Activated gamma-delta T cell treated with Interleukin-2 at 50 U/mL for 16 hours (primary cell): ENCODE measurements at regions not wholly inside any gene's neighbourhood (a gene's known extent, or its start where the extent isn't known, plus 50 kb on each side); places are given as distances from the start of the nearest gene placed in this dataset.

ENCODE experiments used
- DNase-seq: peaks from one replicate; pipeline ENCODE4 v3.0.0-alpha.2; 2020

GRCh38 chr4:110780538-110780937 lies 157.7 kb upstream of the PITX2 start:
- no peak for DNase-seq

GRCh38 chr4:110781944-110782343 lies 159.1 kb upstream of the PITX2 start:
- no peak for DNase-seq

GRCh38 chr4:110787109-110787508 lies 164.2 kb upstream of the PITX2 start:
- DNase-seq, result no peak

GRCh38 chr4:110787707-110788106 lies 164.8 kb upstream of the PITX2 start:
- no peak for DNase-seq

- no peak for DNase-seq
These were observed 165.4 kb upstream of the PITX2 start for GRCh38 chr4:110788302-110788701.

GRCh38 chr4:110792036-110792435 lies 169.2 kb upstream of the PITX2 start:
- DNase-seq, result no peak

GRCh38 chr4:110793381-110793801 lies 170.5 kb upstream of the PITX2 start:
- DNase-seq, result no peak

- no peak for DNase-seq
These were observed 171.1 kb upstream of the PITX2 start for GRCh38 chr4:110793890-110794554.

- no peak for DNase-seq
These were observed 173.1 kb upstream of the PITX2 start for GRCh38 chr4:110795971-110796370.

- DNase-seq, result no peak
These were observed 174.6 kb upstream of the PITX2 start for GRCh38 chr4:110797486-110797885.

GRCh38 chr4:110798687-110799086 lies 175.8 kb upstream of the PITX2 start:
- DNase-seq, result no peak

- no peak for DNase-seq
These were observed 176.3 kb upstream of the PITX2 start for GRCh38 chr4:110799211-110799610.

- no peak for DNase-seq
These were observed 178.7 kb upstream of the PITX2 start for GRCh38 chr4:110801591-110801990.

GRCh38 chr4:110808351-110808878 lies 185.5 kb upstream of the PITX2 start:
- DNase-seq, result no peak

- DNase-seq, result no peak
These were observed 193.1 kb upstream of the PITX2 start for GRCh38 chr4:110815950-110816349.

- DNase-seq, result no peak
These were observed 193.5 kb upstream of the PITX2 start for GRCh38 chr4:110816367-110816766.

GRCh38 chr4:110821186-110821585 lies 198.3 kb upstream of the PITX2 start:
- DNase-seq, result no peak

- no peak for DNase-seq
These were observed 200.4 kb upstream of the PITX2 start for GRCh38 chr4:110823251-110823650.

GRCh38 chr4:110824344-110824743 lies 201.5 kb upstream of the PITX2 start:
- DNase-seq, result no peak

GRCh38 chr4:110826656-110827055 lies 203.8 kb upstream of the PITX2 start:
- no peak for DNase-seq

GRCh38 chr4:110830461-110830860 lies 207.6 kb upstream of the PITX2 start:
- DNase-seq, result no peak

- no peak for DNase-seq
These were observed 215.1 kb upstream of the PITX2 start for GRCh38 chr4:110837896-110838450.

GRCh38 chr4:110840221-110840654 lies 217.4 kb upstream of the PITX2 start:
- DNase-seq, result no peak

GRCh38 chr4:110848787-110849186 lies 225.9 kb upstream of the PITX2 start:
- no peak for DNase-seq

GRCh38 chr4:110849461-110849860 lies 226.6 kb upstream of the PITX2 start:
- DNase-seq, result no peak
